ENCODE measurements at regions not wholly inside any gene's neighbourhood (a gene's known extent, or its start where the extent isn't known, plus 50 kb on each side); places are given as distances from the start of the nearest gene placed in this dataset.

- DNase-seq (ENCODE audit: low read depth, low spot score) (no peak), ATAC-seq (no peak)
- no peak overlapping the region for H3K27ac ChIP-seq (ENCODE audit: low read length)
- H3K4me3 ChIP-seq (ENCODE audit: low read depth in 2 of 2, low read length in 2 of 2) = no peak overlapping the region
- H3K9me3 ChIP-seq (ENCODE audit: control insufficient read depth, insufficient read depth, low read depth, low read length) = no peaks in the 10 kb centered on the region
- ChIA-PET CTCF (no interaction called here), POLR2A (no interaction called here)
- TF ChIP-seq TCF7L2 (IDR thresholded peaks at IDR 0.05; ENCODE audit: low read depth, low read length) = no peak
- TF ChIP-seq POLR2AphosphoS5 (IDR thresholded peaks at IDR 0.05; ENCODE audit: low read depth, low read length) = no peak
- no peak for TF ChIP-seq SIN3A (IDR thresholded peaks at IDR 0.05; ENCODE audit: borderline replicate concordance, insufficient read depth, low read depth, low read length)
- TF ChIP-seq REST (IDR thresholded peaks at IDR 0.05; ENCODE audit: insufficient read depth in 1 of 2, low read depth in 2 of 2, low read length in 1 of 2) = no peak
- no peak for TF ChIP-seq CTCF (IDR thresholded peaks at IDR 0.05)
- no TSS peak for BruUV-seq (replicated peaks)
- no peaks in the 10 kb centered on the region for H3K27me3 ChIP-seq (ENCODE audit: control insufficient read depth, insufficient read depth, low read length)
- intact Hi-C loops (cut with micrococcal nuclease; ENCODE audit: unreplicated experiment) (no loop called here), in situ Hi-C loops (cut with HindIII; ENCODE audit: low pct_unique_long_range_greater_than_20kb, low sequenced_read_pairs) (no loop called here)
- no peaks in the 10 kb centered on the region for H3K4me1 ChIP-seq (ENCODE audit: control insufficient read depth, insufficient read depth, low read length)
- H3K36me3 ChIP-seq (ENCODE audit: control insufficient read depth, insufficient read depth, low read length) = no peaks in the 10 kb centered on the region
Observed at GRCh38 chr13:86906127-86906874, 764.9 kb upstream of the SLITRK5 start.

- ChIA-PET POLR2A (interaction anchor here (0.5 kb wide), 1 partner anchor 50 kb away, joined by 3 read pairs; no protein-coding TSS in a partner anchor), CTCF (no interaction called here)
- no peak for TF ChIP-seq POLR2AphosphoS5 (IDR thresholded peaks at IDR 0.05; ENCODE audit: low read depth, low read length)
- no peak for TF ChIP-seq TCF7L2 (IDR thresholded peaks at IDR 0.05; ENCODE audit: low read depth, low read length)
- no peak for TF ChIP-seq CTCF (IDR thresholded peaks at IDR 0.05)
- no peak for TF ChIP-seq REST (IDR thresholded peaks at IDR 0.05; ENCODE audit: insufficient read depth in 1 of 2, low read depth in 2 of 2, low read length in 1 of 2)
- TF ChIP-seq SIN3A (IDR thresholded peaks at IDR 0.05; ENCODE audit: borderline replicate concordance, insufficient read depth, low read depth, low read length) = no peak
- no peaks in the 10 kb centered on the region for H3K9me3 ChIP-seq (ENCODE audit: control insufficient read depth, insufficient read depth, low read depth, low read length)
- no peak overlapping the region for H3K4me3 ChIP-seq (ENCODE audit: low read depth in 2 of 2, low read length in 2 of 2)
- DNase-seq (ENCODE audit: low read depth, low spot score) (no peak), ATAC-seq (no peak)
- no peaks in the 10 kb centered on the region for H3K4me1 ChIP-seq (ENCODE audit: control insufficient read depth, insufficient read depth, low read length)
- H3K36me3 ChIP-seq (ENCODE audit: control insufficient read depth, insufficient read depth, low read length) = no peaks in the 10 kb centered on the region
- H3K27me3 ChIP-seq (ENCODE audit: control insufficient read depth, insufficient read depth, low read length) = no peaks in the 10 kb centered on the region
- intact Hi-C loops (cut with micrococcal nuclease; ENCODE audit: unreplicated experiment) (no loop called here), in situ Hi-C loops (cut with HindIII; ENCODE audit: low pct_unique_long_range_greater_than_20kb, low sequenced_read_pairs) (no loop called here)
- BruUV-seq (replicated peaks) = no TSS peak
- H3K27ac ChIP-seq (ENCODE audit: low read length) = no peak overlapping the region
Observed at GRCh38 chr13:86907156-86907555, 764.0 kb upstream of the SLITRK5 start.
